Vagina (tissue), 2 donors: ENCODE measurements at regions not wholly inside any gene's neighbourhood (a gene's known extent, or its start where the extent isn't known, plus 50 kb on each side); places are given as distances from the start of the nearest gene placed in this dataset.

Experiments used
- DNase-seq, 2 donors: peaks; one replicate each; pipeline ENCODE4 v3.0.0-alpha.2; 2017; ENCODE audit errors: extremely low spot score in 2 of 2
- H3K27ac ChIP-seq: fragments of 200-600 bp; sonication (generic); one replicate; pipeline ENCODE4 v1.5.1; 2019
- H3K27me3 ChIP-seq: fragments of 200-600 bp; sonication (generic); one replicate; pipeline ENCODE4 v1.5.1; 2019
- H3K36me3 ChIP-seq, 2 donors: fragments of 200-600 bp; sonication (generic); one replicate each; pipeline ENCODE4 v1.5.1; 2017 to 2019
- H3K4me1 ChIP-seq: fragments of 200-600 bp; sonication (generic); one replicate; pipeline ENCODE4 v1.5.1; 2019
- H3K4me3 ChIP-seq, 2 donors: fragments of 200-600 bp; sonication (generic); 1 replicate in 1 of 2; 2 replicates in 1 of 2; pipeline ENCODE4 v1.5.1; 2016 to 2019
- H3K9me3 ChIP-seq: fragments of 200-600 bp; sonication (generic); one replicate; pipeline ENCODE4 v1.5.1; 2019
- POLR2A ChIP-seq, 2 donors: fragments of 450-650 bp; IDR thresholded peaks; one replicate each; pipeline ENCODE4 v1.6.1; 2017; ENCODE audit warnings: antibody characterized with exemption in 2 of 2, mild to moderate bottlenecking in 2 of 2, moderate library complexity in 2 of 2
- POLR2AphosphoS5 ChIP-seq, 2 donors: sonication (generic); formaldehyde crosslinking; IDR thresholded peaks; one replicate each; pipeline ENCODE4 v1.9.0; 2017; ENCODE audit warnings: antibody characterized with exemption in 2 of 2, mild to moderate bottlenecking in 2 of 2, low read depth in 1 of 2; ENCODE audit not compliant: insufficient read depth in 1 of 2
- intact Hi-C: fragments of 100-400 bp; cut with DNase I; formaldehyde crosslinking; loops from one replicate; pipeline ENCODE4 v1.15.1; 2023
- TF ChIP-seq, protein P1 (sequence below), 3 experiments: fragments of 450-650 bp in 2 of 3; fragments of 200-600 bp in 1 of 3; sonication (generic) in 1 of 3; IDR thresholded peaks; one replicate each; pipeline ENCODE4 v1.5.1; 2017 to 2019; ENCODE audit warnings: antibody characterized with exemption in 3 of 3, mild to moderate bottlenecking in 2 of 3, moderate library complexity in 2 of 3

DNA sequence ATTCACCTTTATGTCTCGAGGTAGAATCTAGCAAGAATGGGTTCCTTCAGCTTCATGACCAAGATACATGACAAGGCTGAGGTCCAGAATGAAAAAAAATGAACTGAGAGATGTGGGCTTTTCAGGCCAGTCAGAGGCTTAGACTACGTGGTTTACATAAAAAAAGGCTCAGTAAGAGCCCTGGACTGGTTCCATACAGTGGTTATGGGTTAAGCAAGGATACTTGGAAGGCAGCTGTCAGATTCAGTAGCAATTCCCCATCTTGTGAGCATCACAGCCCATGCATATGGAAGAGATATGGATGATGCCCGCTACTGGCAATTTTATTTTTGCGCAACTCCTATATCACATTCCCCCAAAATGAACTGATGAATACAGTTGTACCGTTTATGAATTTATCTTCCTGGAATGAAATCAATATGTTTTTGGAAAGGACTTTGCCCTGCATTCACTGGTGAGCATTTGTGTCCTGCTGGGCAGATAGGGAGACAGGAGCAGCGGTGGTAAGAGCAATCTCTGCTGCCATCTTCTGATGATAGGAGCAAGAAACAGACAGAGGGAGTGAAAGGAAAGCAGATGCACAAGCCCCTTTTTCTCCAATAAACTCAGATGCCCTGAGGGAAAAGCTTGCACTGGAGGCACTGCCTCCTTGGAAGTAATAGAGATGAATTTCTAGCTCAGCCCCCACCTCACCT, 280.4 kb downstream of the GALC start:
- Histone ChIP-seq H3K9me3 (no peaks in the 10 kb centered on the region), H3K27ac (no peak overlapping the region), H3K36me3 (no peaks in the 10 kb centered on the region), H3K27me3 (no peaks in the 10 kb centered on the region), H3K4me3 (no peak overlapping the region), H3K4me1 (no peaks in the 10 kb centered on the region)
- DNase-seq = no peak
- intact Hi-C loops = no loop called here
- no peak for TF ChIP-seq POLR2A (IDR thresholded peaks at IDR 0.05)
- TF ChIP-seq, protein P1, sequence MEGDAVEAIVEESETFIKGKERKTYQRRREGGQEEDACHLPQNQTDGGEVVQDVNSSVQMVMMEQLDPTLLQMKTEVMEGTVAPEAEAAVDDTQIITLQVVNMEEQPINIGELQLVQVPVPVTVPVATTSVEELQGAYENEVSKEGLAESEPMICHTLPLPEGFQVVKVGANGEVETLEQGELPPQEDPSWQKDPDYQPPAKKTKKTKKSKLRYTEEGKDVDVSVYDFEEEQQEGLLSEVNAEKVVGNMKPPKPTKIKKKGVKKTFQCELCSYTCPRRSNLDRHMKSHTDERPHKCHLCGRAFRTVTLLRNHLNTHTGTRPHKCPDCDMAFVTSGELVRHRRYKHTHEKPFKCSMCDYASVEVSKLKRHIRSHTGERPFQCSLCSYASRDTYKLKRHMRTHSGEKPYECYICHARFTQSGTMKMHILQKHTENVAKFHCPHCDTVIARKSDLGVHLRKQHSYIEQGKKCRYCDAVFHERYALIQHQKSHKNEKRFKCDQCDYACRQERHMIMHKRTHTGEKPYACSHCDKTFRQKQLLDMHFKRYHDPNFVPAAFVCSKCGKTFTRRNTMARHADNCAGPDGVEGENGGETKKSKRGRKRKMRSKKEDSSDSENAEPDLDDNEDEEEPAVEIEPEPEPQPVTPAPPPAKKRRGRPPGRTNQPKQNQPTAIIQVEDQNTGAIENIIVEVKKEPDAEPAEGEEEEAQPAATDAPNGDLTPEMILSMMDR (IDR thresholded peaks at IDR 0.05) = no peak
- no peak for TF ChIP-seq POLR2AphosphoS5 (IDR thresholded peaks at IDR 0.05; ENCODE audit: insufficient read depth in 1 of 2, low read depth in 1 of 2)

DNA sequence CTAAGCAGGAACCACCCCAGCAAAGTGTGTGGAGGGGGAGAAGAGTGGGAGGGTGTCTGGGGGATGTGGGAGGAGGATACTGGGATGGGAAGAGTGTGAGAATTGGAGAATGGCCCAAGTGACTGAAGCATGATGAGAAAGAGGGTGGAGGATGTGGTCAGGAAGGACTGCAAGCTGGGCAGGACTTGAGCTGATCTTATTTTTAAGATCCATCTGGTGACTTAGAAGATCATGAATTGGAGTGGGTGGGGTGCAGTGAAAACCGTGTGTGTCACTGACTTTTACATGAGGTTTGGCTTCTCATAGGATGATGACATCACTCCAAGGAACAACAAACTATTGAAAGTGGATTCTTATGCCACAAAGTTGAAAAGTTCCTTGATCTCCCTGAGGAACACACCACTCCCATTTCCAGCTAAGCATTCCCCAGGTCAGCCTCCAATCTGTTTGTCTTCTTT, 287.5 kb downstream of the GALC start:
- H3K4me1 ChIP-seq = no peaks in the 10 kb centered on the region
- DNase-seq = no peak
- no peaks in the 10 kb centered on the region for H3K27me3 ChIP-seq
- H3K4me3 ChIP-seq = no peak overlapping the region
- no peaks in the 10 kb centered on the region for H3K9me3 ChIP-seq
- no peak overlapping the region for H3K27ac ChIP-seq
- no peaks in the 10 kb centered on the region for H3K36me3 ChIP-seq
- intact Hi-C loops = no loop called here
- TF ChIP-seq, protein P1 (IDR thresholded peaks at IDR 0.05) = no peak

DNA sequence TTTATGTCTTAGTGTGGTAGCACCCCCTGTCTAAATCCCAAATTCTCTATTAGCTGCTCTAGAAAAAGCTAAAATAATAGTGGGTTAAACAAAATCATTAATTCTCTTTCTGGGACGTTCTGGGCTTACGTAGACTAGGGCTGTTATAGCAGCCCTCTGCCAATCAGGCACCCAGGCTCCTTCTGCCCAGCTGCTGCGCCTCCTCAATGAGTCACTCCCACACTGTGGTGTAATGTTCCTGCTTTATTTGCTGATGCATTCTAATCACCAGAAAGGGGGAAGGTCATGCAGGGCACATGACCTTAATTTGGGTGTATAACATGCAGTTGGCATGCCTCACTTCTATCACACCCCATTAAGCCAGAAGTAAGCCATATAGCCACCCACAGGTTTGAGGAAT, 294.5 kb downstream of the GALC start:
- Histone ChIP-seq H3K36me3 (no peaks in the 10 kb centered on the region), H3K27ac (no peak overlapping the region), H3K4me3 (no peak overlapping the region), H3K27me3 (no peaks in the 10 kb centered on the region), H3K9me3 (no peaks in the 10 kb centered on the region), H3K4me1 (no peaks in the 10 kb centered on the region)
- intact Hi-C loops = no loop called here
- no peak for DNase-seq
- TF ChIP-seq POLR2AphosphoS5 (IDR thresholded peaks at IDR 0.05; ENCODE audit: insufficient read depth in 1 of 2, low read depth in 1 of 2) = no peak
- no peak for TF ChIP-seq POLR2A (IDR thresholded peaks at IDR 0.05)
- TF ChIP-seq, protein P1 (IDR thresholded peaks at IDR 0.05) = no peak

DNA sequence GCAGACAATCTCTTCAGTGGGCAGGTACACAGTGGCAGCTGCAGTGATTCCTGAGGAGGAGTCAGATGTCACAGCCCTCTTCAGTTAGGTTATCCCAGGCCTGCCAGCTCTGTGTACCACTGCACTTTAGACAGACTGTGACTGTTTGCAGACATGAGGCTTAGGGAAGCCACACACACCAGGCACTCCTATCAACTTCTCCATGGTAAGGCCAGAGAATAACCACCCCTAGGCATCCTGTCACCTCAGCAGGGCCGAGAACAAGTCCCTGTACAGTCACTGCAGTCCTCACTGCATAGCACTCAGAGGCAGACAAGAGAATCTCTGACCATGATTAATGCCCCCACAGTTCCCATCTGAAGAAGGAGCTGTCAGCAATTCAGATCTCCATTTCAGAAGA, 296.5 kb downstream of the GALC start:
- intact Hi-C loops = no loop called here
- Histone ChIP-seq H3K4me3 (no peak overlapping the region), H3K27me3 (no peaks in the 10 kb centered on the region), H3K9me3 (no peaks in the 10 kb centered on the region), H3K27ac (no peak overlapping the region), H3K4me1 (no peaks in the 10 kb centered on the region), H3K36me3 (no peaks in the 10 kb centered on the region)
- TF ChIP-seq POLR2AphosphoS5 (IDR thresholded peaks at IDR 0.05; ENCODE audit: insufficient read depth in 1 of 2, low read depth in 1 of 2) = no peak
- TF ChIP-seq, protein P1 (IDR thresholded peaks at IDR 0.05) = no peak
- no peak for TF ChIP-seq POLR2A (IDR thresholded peaks at IDR 0.05)
- DNase-seq = no peak

DNA sequence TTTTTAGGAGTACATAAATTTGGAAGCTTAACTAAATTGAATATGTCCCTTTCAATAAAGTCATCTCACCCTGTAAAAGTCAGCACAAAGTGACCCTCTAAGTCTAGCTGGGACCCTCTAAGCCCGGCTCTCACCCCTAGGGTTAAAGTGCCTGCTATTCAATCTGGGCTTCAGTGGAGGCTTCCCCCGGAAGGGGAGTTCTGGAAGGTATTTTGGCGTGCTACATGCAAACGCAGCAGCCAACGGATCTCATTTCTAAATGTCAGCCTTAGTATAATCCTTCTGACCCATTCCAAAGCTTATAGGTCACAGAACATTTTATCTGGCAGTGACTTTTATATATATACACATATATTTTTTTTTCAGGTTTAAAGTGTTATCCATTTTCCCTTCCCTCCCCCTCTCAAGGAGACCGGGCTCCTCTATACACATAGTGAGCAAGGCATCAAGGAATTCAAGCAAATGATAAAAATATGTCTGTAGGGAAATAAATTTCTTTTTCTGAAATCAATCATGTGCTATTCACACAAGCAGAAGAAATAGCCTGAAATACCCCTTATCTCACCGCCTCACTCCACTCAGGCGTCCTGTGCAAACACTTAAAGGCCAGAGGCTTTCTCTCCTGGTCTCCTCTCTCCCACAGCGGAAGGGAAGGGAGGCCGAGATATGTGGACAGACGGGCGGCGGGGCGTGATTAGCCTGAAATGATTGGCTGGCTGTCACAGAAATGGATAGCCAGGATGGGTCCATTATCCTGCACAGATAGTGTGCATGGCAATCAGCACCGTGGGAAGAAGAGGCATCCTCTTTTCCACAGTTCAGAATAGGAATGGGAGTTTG, 301.7 kb downstream of the GALC start:
- Histone ChIP-seq H3K4me1 (no peaks in the 10 kb centered on the region), H3K36me3 (no peaks in the 10 kb centered on the region), H3K9me3 (no peaks in the 10 kb centered on the region), H3K27me3 (no peaks in the 10 kb centered on the region), H3K27ac (no peak overlapping the region), H3K4me3 (no peak overlapping the region)
- TF ChIP-seq, protein P1 (IDR thresholded peaks at IDR 0.05) = no peak
- no peak for TF ChIP-seq POLR2A (IDR thresholded peaks at IDR 0.05)
- no peak for TF ChIP-seq POLR2AphosphoS5 (IDR thresholded peaks at IDR 0.05; ENCODE audit: insufficient read depth in 1 of 2, low read depth in 1 of 2)
- intact Hi-C loops = no loop called here
- DNase-seq = no peak
